ENCODE measurements at regions not wholly inside any gene's neighbourhood (a gene's known extent, or its start where the extent isn't known, plus 50 kb on each side); places are given as distances from the start of the nearest gene placed in this dataset.

DNA sequence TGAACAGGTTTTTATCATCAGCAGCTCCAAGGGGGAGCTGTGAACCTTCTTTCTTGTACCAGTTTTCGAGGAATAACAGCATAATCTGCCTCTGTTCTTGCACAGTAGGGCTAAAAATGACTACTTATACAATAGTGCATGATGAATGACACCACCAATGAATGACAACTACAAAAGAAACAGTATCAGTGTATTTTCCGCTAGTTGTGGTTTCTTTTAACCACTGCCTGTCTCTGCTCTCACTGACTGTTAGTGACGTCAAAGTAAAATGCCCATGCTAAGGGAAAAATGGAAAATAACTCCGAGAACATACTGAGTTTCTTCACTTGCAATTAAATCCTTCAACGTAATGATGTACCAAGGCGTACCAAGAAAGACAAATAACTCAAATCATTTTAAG lies 294.9 kb downstream of the MAP2K6 start (continued):
- TF ChIP-seq SIRT6 (IDR thresholded peaks at IDR 0.05; ENCODE audit: low read depth, low read length), result no peak
- no peak for TF ChIP-seq PHB2 (IDR thresholded peaks at IDR 0.05; ENCODE audit: low read depth)

DNA sequence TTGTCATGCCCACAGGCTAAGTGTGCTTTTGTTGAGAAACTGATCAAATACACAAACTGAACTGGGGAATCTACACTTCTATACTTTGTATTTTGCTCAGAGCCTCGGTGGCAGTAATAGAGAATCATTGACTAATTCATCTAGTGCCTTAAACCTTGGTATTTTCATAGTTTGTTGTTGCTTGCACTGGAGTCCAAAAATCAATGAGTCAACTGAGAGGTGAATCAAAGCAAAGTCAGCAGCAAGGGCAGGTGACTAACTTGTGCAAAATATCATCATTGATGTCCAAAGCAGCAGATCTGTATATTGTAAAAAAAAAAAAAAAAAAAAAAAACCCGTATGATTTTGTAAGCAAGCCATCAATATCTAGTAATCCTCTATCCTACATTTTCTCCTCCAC lies 296.4 kb downstream of the MAP2K6 start:
- Histone ChIP-seq H3K9ac (ENCODE audit: insufficient read depth in 1 of 2, low read depth in 2 of 2, low read length in 2 of 2) (no peak overlapping the region), H3K4me3 (no peak overlapping the region), H3K27me3 (ENCODE audit: control insufficient read depth in 2 of 2, insufficient read depth in 2 of 2, low read length in 2 of 2) (no peaks in the 10 kb centered on the region), H3K4me1 (replicated peaks in 1 of 2; ENCODE audit: control insufficient read depth in 2 of 2, insufficient read depth in 2 of 2, low read length in 2 of 2) (no peaks in the 10 kb centered on the region), H3K4me2 (ENCODE audit: insufficient read depth, low read length) (no peak overlapping the region), H3K79me2 (ENCODE audit: control insufficient read depth, insufficient read depth, low read length) (no peaks in the 10 kb centered on the region), H3K27ac (ENCODE audit: extremely low read depth, low read depth, low read length) (no peak overlapping the region), H2AFZ (ENCODE audit: low read depth, low read length) (no peak overlapping the region), H3K9me1 (ENCODE audit: control insufficient read depth, insufficient read depth, low read length) (no peaks in the 10 kb centered on the region), H4K20me1 (replicated peaks; ENCODE audit: control insufficient read depth, insufficient read depth, low read length) (no peaks in the 10 kb centered on the region), H3K9me3 (replicated peaks; ENCODE audit: control insufficient read depth, insufficient read depth, low read depth, low read length) (no peaks in the 10 kb centered on the region), H3K36me3 (ENCODE audit: control insufficient read depth, insufficient read depth, low read length) (no peaks in the 10 kb centered on the region)
- in situ Hi-C loops (cut with MboI) (no loop called here), intact Hi-C loops (cut with micrococcal nuclease) (no loop called here)
- FAIRE-seq (no peak), ATAC-seq (no peak), DNase-seq (ENCODE audit: extremely low read depth in 1 of 4, low spot score in 3 of 4) (no peak)
- 0% methylated on average over 2 of the region's 2 CpGs for WGBS (ENCODE audit: insufficient coverage, low coverage, missing lambda C conversion rate)
- ChIA-PET POLR2A (no interaction called here), CTCF (ENCODE audit: low intra/inter-chr PET ratio) (no interaction called here)
- BruUV-seq (replicated peaks), result no TSS peak
- TF ChIP-seq GATAD2A (IDR thresholded peaks at IDR 0.05), result no peak
- no peak for TF ChIP-seq ZNF23 (CRISPR knock-in tag; IDR thresholded peaks at IDR 0.05)
- no peak for TF ChIP-seq GABPB1 (CRISPR knock-in tag; IDR thresholded peaks at IDR 0.05)
- TF ChIP-seq FOXA3 (CRISPR knock-in tag; conservative IDR thresholded peaks at IDR 0.05 in 1 of 2, IDR thresholded peaks at IDR 0.05 in 1 of 2), result no peak
- no peak for TF ChIP-seq EP300 (IDR thresholded peaks at IDR 0.05; ENCODE audit: low read length)
- TF ChIP-seq MCM7 (IDR thresholded peaks at IDR 0.05), result no peak
- TF ChIP-seq, protein P1, sequence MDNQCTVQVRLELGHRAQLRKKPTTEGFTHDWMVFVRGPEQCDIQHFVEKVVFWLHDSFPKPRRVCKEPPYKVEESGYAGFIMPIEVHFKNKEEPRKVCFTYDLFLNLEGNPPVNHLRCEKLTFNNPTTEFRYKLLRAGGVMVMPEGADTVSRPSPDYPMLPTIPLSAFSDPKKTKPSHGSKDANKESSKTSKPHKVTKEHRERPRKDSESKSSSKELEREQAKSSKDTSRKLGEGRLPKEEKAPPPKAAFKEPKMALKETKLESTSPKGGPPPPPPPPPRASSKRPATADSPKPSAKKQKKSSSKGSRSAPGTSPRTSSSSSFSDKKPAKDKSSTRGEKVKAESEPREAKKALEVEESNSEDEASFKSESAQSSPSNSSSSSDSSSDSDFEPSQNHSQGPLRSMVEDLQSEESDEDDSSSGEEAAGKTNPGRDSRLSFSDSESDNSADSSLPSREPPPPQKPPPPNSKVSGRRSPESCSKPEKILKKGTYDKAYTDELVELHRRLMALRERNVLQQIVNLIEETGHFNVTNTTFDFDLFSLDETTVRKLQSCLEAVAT (IDR thresholded peaks at IDR 0.05), result no peak
- TF ChIP-seq, protein P2, sequence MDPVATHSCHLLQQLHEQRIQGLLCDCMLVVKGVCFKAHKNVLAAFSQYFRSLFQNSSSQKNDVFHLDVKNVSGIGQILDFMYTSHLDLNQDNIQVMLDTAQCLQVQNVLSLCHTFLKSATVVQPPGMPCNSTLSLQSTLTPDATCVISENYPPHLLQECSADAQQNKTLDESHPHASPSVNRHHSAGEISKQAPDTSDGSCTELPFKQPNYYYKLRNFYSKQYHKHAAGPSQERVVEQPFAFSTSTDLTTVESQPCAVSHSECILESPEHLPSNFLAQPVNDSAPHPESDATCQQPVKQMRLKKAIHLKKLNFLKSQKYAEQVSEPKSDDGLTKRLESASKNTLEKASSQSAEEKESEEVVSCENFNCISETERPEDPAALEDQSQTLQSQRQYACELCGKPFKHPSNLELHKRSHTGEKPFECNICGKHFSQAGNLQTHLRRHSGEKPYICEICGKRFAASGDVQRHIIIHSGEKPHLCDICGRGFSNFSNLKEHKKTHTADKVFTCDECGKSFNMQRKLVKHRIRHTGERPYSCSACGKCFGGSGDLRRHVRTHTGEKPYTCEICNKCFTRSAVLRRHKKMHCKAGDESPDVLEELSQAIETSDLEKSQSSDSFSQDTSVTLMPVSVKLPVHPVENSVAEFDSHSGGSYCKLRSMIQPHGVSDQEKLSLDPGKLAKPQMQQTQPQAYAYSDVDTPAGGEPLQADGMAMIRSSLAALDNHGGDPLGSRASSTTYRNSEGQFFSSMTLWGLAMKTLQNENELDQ (CRISPR knock-in tag; IDR thresholded peaks at IDR 0.05; ENCODE audit: borderline replicate concordance), result no peak
- TF ChIP-seq CEBPG (CRISPR knock-in tag; IDR thresholded peaks at IDR 0.05), result no peak
- no peak for TF ChIP-seq CEBPG (tag; conservative IDR thresholded peaks at IDR 0.05 in 1 of 2, IDR thresholded peaks at IDR 0.05 in 1 of 2)
- no peak for TF ChIP-seq BRD4 (IDR thresholded peaks at IDR 0.05)
- TF ChIP-seq EZH2 (IDR thresholded peaks at IDR 0.05; ENCODE audit: borderline replicate concordance, low read depth, low read length), result no peak
- TF ChIP-seq MTF1 (CRISPR knock-in tag; IDR thresholded peaks at IDR 0.05; ENCODE audit: borderline replicate concordance), result no peak
- no peak for TF ChIP-seq IRF2 (CRISPR knock-in tag; IDR thresholded peaks at IDR 0.05)

All from K562 (cell line).